Ectodermal cell (in vitro differentiated cells): ENCODE measurements at regions not wholly inside any gene's neighbourhood (a gene's known extent, or its start where the extent isn't known, plus 50 kb on each side); places are given as distances from the start of the nearest gene placed in this dataset.

ENCODE experiments used
- H3K27ac ChIP-seq: 2 replicates; pipeline ENCODE4 v1.7.0; 2013; ENCODE audit warnings: mild to moderate bottlenecking, low read depth, low read length; ENCODE audit not compliant: insufficient read depth, poor library complexity, severe bottlenecking
- H3K27me3 ChIP-seq: 2 replicates; pipeline ENCODE4 v1.7.0; 2013; ENCODE audit warnings: mild to moderate bottlenecking, low read length; ENCODE audit not compliant: insufficient read depth, control insufficient read depth, poor library complexity, severe bottlenecking
- H3K36me3 ChIP-seq: one replicate; pipeline ENCODE4 v1.7.0; 2013; ENCODE audit warnings: low read length; ENCODE audit not compliant: control insufficient read depth, insufficient read depth
- H3K4me1 ChIP-seq: one replicate; pipeline ENCODE4 v1.7.0; 2013; ENCODE audit warnings: low read length; ENCODE audit not compliant: control insufficient read depth, insufficient read depth
- H3K4me3 ChIP-seq: 2 replicates; pipeline ENCODE4 v1.7.0; 2013; ENCODE audit warnings: low read depth, low read length, control low read depth; ENCODE audit not compliant: insufficient read depth
- H3K9me3 ChIP-seq: 2 replicates; pipeline ENCODE4 v1.7.0; 2013; ENCODE audit warnings: mild to moderate bottlenecking, low read length, moderate library complexity; ENCODE audit not compliant: control insufficient read depth
- WGBS, 2 experiments: methylation state at CpG; one replicate each; pipeline ENCODE4 v1.1.7; 2013; ENCODE audit warnings: missing lambda C conversion rate in 2 of 2; 5-methylcytosine and 5-hydroxymethylcytosine counted together

GRCh38 chrX:69083801-69084200 lies 81.5 kb downstream of the PJA1 start:
- Histone ChIP-seq H3K36me3 (no peaks in the 10 kb centered on the region), H3K4me3 (no peak overlapping the region), H3K4me1 (peaks cover 13% of the 10 kb centered on the region), H3K9me3 (no peaks in the 10 kb centered on the region), H3K27me3 (no peaks in the 10 kb centered on the region), H3K27ac (no peak overlapping the region)
- WGBS, 2 experiments, result 79 to 83% methylated on average over 4 of the region's 4 CpGs

GRCh38 chrX:69083361-69083760 lies 81.9 kb downstream of the PJA1 start:
- Histone ChIP-seq H3K27me3 (no peaks in the 10 kb centered on the region), H3K4me3 (no peak overlapping the region), H3K4me1 (peaks cover 13% of the 10 kb centered on the region), H3K36me3 (no peaks in the 10 kb centered on the region), H3K27ac (no peak overlapping the region), H3K9me3 (no peaks in the 10 kb centered on the region)
- 68 to 78% methylated on average over 2 to 3 of the region's 3 CpGs for WGBS, 2 experiments

- Histone ChIP-seq H3K27me3 (no peaks in the 10 kb centered on the region), H3K27ac (no peak overlapping the region), H3K4me3 (no peak overlapping the region), H3K4me1 (peaks cover 14% of the 10 kb centered on the region), H3K36me3 (no peaks in the 10 kb centered on the region), H3K9me3 (no peaks in the 10 kb centered on the region)
- WGBS, 2 experiments, result 87 to 97% methylated on average over 6 to 7 of the region's 7 CpGs
These were observed 82.5 kb downstream of the PJA1 start for GRCh38 chrX:69082753-69083150.

- H3K4me3 ChIP-seq, result no peak overlapping the region
- 86 to 88% methylated on average over 9 to 10 of the region's 10 CpGs for WGBS, 2 experiments
- no peaks in the 10 kb centered on the region for H3K27me3 ChIP-seq
- H3K36me3 ChIP-seq, result no peaks in the 10 kb centered on the region
- no peak overlapping the region for H3K27ac ChIP-seq
- H3K4me1 ChIP-seq, result peaks cover 18% of the 10 kb centered on the region
- no peaks in the 10 kb centered on the region for H3K9me3 ChIP-seq
These were observed 83.0 kb downstream of the PJA1 start for GRCh38 chrX:69082055-69082752.

GRCh38 chrX:69080855-69081465 lies 84.3 kb downstream of the PJA1 start:
- Histone ChIP-seq H3K9me3 (no peaks in the 10 kb centered on the region), H3K4me3 (no peak overlapping the region), H3K36me3 (no peaks in the 10 kb centered on the region), H3K4me1 (peaks cover 18% of the 10 kb centered on the region), H3K27me3 (no peaks in the 10 kb centered on the region), H3K27ac (no peak overlapping the region)
- 46 to 47% methylated on average over 15 of the region's 15 CpGs for WGBS, 2 experiments

GRCh38 chrX:69079268-69079667 lies 86.0 kb downstream of the PJA1 start:
- H3K4me1 ChIP-seq, result peaks cover 18% of the 10 kb centered on the region
- WGBS, 2 experiments, result 92 to 97% methylated on average over 4 to 5 of the region's 5 CpGs
- H3K27ac ChIP-seq, result no peak overlapping the region
- H3K9me3 ChIP-seq, result no peaks in the 10 kb centered on the region
- H3K36me3 ChIP-seq, result no peaks in the 10 kb centered on the region
- H3K27me3 ChIP-seq, result no peaks in the 10 kb centered on the region
- H3K4me3 ChIP-seq, result no peak overlapping the region

- H3K27ac ChIP-seq, result no peak overlapping the region
- no peak overlapping the region for H3K4me3 ChIP-seq
- peaks cover 12% of the 10 kb centered on the region for H3K4me1 ChIP-seq
- 34 to 43% methylated on average over 6 of the region's 6 CpGs for WGBS, 2 experiments
- no peaks in the 10 kb centered on the region for H3K27me3 ChIP-seq
- H3K36me3 ChIP-seq, result no peaks in the 10 kb centered on the region
- no peaks in the 10 kb centered on the region for H3K9me3 ChIP-seq
These were observed 87.3 kb downstream of the PJA1 start for GRCh38 chrX:69077895-69078455.

GRCh38 chrX:69076088-69076487 lies 89.2 kb downstream of the PJA1 start:
- WGBS, 2 experiments, result 93% methylated on average over 2 of the region's 2 CpGs
- no peaks in the 10 kb centered on the region for H3K27me3 ChIP-seq
- peaks cover 10% of the 10 kb centered on the region for H3K4me1 ChIP-seq
- no peak overlapping the region for H3K4me3 ChIP-seq
- H3K36me3 ChIP-seq, result no peaks in the 10 kb centered on the region
- no peak overlapping the region for H3K27ac ChIP-seq
- no peaks in the 10 kb centered on the region for H3K9me3 ChIP-seq

GRCh38 chrX:69074726-69075125 lies 90.5 kb downstream of the PJA1 start:
- WGBS, 2 experiments, result 89 to 99% methylated on average over 3 of the region's 3 CpGs
- H3K4me1 ChIP-seq, result peaks cover 8% of the 10 kb centered on the region
- H3K4me3 ChIP-seq, result no peak overlapping the region
- no peaks in the 10 kb centered on the region for H3K27me3 ChIP-seq
- H3K36me3 ChIP-seq, result no peaks in the 10 kb centered on the region
- no peak overlapping the region for H3K27ac ChIP-seq
- H3K9me3 ChIP-seq, result no peaks in the 10 kb centered on the region

- WGBS, 2 experiments, result 88 to 93% methylated on average over 3 of the region's 3 CpGs
- Histone ChIP-seq H3K27me3 (no peaks in the 10 kb centered on the region), H3K9me3 (no peaks in the 10 kb centered on the region)
These were observed 91.5 kb downstream of the PJA1 start for GRCh38 chrX:69073721-69074120.

More at GRCh38 chrX:69073721-69074120, 91.5 kb downstream of the PJA1 start:
- H3K4me3 ChIP-seq, result no peak overlapping the region
- no peaks in the 10 kb centered on the region for H3K36me3 ChIP-seq
- H3K27ac ChIP-seq, result no peak overlapping the region
- peaks cover 8% of the 10 kb centered on the region for H3K4me1 ChIP-seq
